HFFc6 (cell line): ENCODE measurements at regions not wholly inside any gene's neighbourhood (a gene's known extent, or its start where the extent isn't known, plus 50 kb on each side); places are given as distances from the start of the nearest gene placed in this dataset.
A peak's percentile ranks its signal among the peaks of the same experiment; 100 is the strongest.

Source experiments
- DNase-seq: peaks from one replicate; pipeline ENCODE4 v3.0.0-alpha.2; 2018
- H3K27ac Mint-ChIP-seq: 2 replicates; pipeline ENCODE4 v1.8.0; 2020; ENCODE audit warnings: mild to moderate bottlenecking, mixed read lengths
- H3K27me3 Mint-ChIP-seq: 2 replicates; pipeline ENCODE4 v1.8.0; 2021; ENCODE audit warnings: mild to moderate bottlenecking, moderate library complexity, mixed read lengths; ENCODE audit not compliant: insufficient read depth
- H3K36me3 Mint-ChIP-seq: 2 replicates; pipeline ENCODE4 v1.8.0; 2021; ENCODE audit warnings: low read depth, mixed read lengths
- H3K4me1 Mint-ChIP-seq: 2 replicates; pipeline ENCODE4 v1.8.0; 2020; ENCODE audit warnings: low read depth, mixed read lengths
- H3K4me3 Mint-ChIP-seq: 2 replicates; pipeline ENCODE4 v1.8.0; 2020; ENCODE audit warnings: mild to moderate bottlenecking, moderate library complexity, mixed read lengths
- H3K9me3 Mint-ChIP-seq: 2 replicates; pipeline ENCODE4 v1.8.0; 2020; ENCODE audit warnings: mild to moderate bottlenecking, mixed read lengths
- CTCF ChIP-seq: fragments of 200-600 bp; sonication (generic); IDR thresholded peaks from 2 replicates; pipeline ENCODE4 v1.5.0; 2021; ENCODE audit warnings: antibody characterized with exemption, mild to moderate bottlenecking

GRCh38 chr12:74328623-74329022 is 209.0 kb upstream of the ATXN7L3B start:
- H3K27ac Mint-ChIP-seq: no peak overlapping the region
- H3K4me3 Mint-ChIP-seq: no peak overlapping the region
- no peaks in the 10 kb centered on the region for H3K4me1 Mint-ChIP-seq
- no peak for TF ChIP-seq CTCF
- H3K9me3 Mint-ChIP-seq: peaks cover 5% of the 10 kb centered on the region
- H3K36me3 Mint-ChIP-seq: no peaks in the 10 kb centered on the region
- H3K27me3 Mint-ChIP-seq: no peaks in the 10 kb centered on the region
- no peak for DNase-seq

GRCh38 chr12:74334780-74335179 is 202.9 kb upstream of the ATXN7L3B start:
- no peak overlapping the region for H3K4me3 Mint-ChIP-seq

DNA sequence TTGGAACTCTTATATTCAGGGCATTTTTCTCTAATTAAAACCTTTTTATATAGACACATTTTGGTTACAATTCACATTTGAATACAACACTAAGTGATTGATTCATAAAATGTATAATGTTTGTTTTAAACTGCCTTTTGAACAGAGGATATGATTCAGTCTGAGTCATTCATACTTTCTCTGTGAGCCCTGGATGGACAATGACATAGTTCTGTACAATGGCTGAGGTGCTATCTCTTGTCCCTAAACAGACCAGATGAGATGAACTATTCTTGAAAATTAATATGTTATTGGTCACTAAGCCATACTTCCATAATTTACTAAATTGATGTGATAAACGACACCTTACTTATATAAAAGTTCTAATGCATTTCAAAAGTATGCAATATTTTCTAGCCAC is 199.7 kb upstream of the ATXN7L3B start:
- Mint-ChIP-seq H3K4me3 (no peak overlapping the region), H3K36me3 (no peaks in the 10 kb centered on the region), H3K27ac (no peak overlapping the region), H3K9me3 (no peaks in the 10 kb centered on the region), H3K27me3 (no peaks in the 10 kb centered on the region; the same call in 1 of the 2 replicates), H3K4me1 (peaks cover 19% of the 10 kb centered on the region)
- DNase-seq: peak; percentile 17
- TF ChIP-seq CTCF: no peak

More at GRCh38 chr12:74334780-74335179, 202.9 kb upstream of the ATXN7L3B start:
- Mint-ChIP-seq H3K36me3 (no peaks in the 10 kb centered on the region), H3K4me1 (peaks cover 19% of the 10 kb centered on the region), H3K27me3 (no peaks in the 10 kb centered on the region; the same call in 1 of the 2 replicates), H3K9me3 (no peaks in the 10 kb centered on the region), H3K27ac (no peak overlapping the region)
- no peak for DNase-seq
- TF ChIP-seq CTCF: no peak

DNA sequence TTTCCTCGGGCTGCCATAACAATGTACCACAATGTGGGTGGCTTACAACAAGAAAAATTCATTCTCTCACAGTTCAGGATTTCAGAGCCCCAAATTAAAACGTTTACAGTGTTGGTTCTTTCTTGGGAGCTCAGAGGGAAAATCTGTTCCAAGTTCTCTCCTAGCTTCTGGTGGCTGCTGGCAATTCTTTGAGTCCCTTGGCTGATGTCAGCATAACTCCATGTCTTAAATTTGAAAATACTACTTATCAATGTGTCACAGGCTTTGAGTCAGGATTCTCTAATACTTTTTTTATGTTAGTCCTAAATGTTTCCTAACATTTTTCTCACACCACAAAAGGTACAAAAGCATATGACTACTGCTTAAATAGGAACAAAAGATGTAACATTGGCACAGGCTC is 198.4 kb upstream of the ATXN7L3B start:
- H3K27me3 Mint-ChIP-seq: no peaks in the 10 kb centered on the region; the same call in 1 of the 2 replicates
- H3K27ac Mint-ChIP-seq: peak overlapping the region; percentile 34
- peaks cover 19% of the 10 kb centered on the region for H3K4me1 Mint-ChIP-seq
- DNase-seq: no peak
- no peaks in the 10 kb centered on the region for H3K36me3 Mint-ChIP-seq
- H3K9me3 Mint-ChIP-seq: no peaks in the 10 kb centered on the region
- TF ChIP-seq CTCF: no peak
- H3K4me3 Mint-ChIP-seq: no peak overlapping the region

- Mint-ChIP-seq H3K36me3 (no peaks in the 10 kb centered on the region), H3K9me3 (peaks cover 27% of the 10 kb centered on the region), H3K27ac (no peak overlapping the region), H3K4me1 (no peaks in the 10 kb centered on the region; the same call in 1 of the 2 replicates), H3K4me3 (peak overlapping the region; percentile 36; the same call in 1 of the 2 replicates), H3K27me3 (peaks cover 2% of the 10 kb centered on the region)
- no peak for DNase-seq
- TF ChIP-seq CTCF: no peak
These were observed 187.7 kb upstream of the ATXN7L3B start for GRCh38 chr12:74349925-74350324.
